ENCODE measurements at regions not wholly inside any gene's neighbourhood (a gene's known extent, or its start where the extent isn't known, plus 50 kb on each side); places are given as distances from the start of the nearest gene placed in this dataset.

DNA sequence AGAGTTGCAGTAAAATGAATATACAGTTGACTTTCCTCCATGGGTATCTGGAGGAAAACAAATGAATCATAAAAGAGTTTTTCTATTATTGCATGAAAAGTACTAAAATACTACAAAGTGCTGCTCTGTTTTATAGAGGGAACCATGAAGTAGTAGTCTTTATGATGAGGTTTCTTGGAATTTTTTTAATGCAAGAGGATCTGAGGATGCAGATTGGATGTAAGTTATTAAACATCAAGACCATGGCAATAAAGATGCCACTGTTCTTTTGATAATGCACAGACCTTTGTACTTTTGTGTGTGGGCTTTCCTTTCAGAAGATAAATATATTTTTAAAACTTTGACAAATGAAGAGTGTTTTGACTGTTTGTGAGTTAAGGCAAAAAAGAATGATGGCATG is 87.5 kb downstream of the DACT1 start:
- H3F3A ChIP-seq (ENCODE audit: insufficient read depth, low read length, poor library complexity, severe bottlenecking) = no peaks in the 10 kb centered on the region
- no peaks in the 10 kb centered on the region for H3K9me3 ChIP-seq (ENCODE audit: low read length)
- H3K79me2 ChIP-seq (replicated peaks; ENCODE audit: insufficient read depth, low read length) = no peaks in the 10 kb centered on the region
- no peak overlapping the region for H3K9ac ChIP-seq (ENCODE audit: low read length)
- no peaks in the 10 kb centered on the region for H4K20me1 ChIP-seq (ENCODE audit: insufficient read depth)
- no peak overlapping the region for H3K4me3 ChIP-seq (ENCODE audit: low read length)
- H3K4me2 ChIP-seq (ENCODE audit: low read length) = no peak overlapping the region
- no peak overlapping the region for H2AFZ ChIP-seq (ENCODE audit: low read depth, low read length)
- TF ChIP-seq MXI1 (conservative IDR thresholded peaks at IDR 0.05; ENCODE audit: poor library complexity, severe bottlenecking) (no peak), EZH2 (IDR thresholded peaks at IDR 0.05; ENCODE audit: borderline replicate concordance, insufficient read depth, low read length, poor library complexity, severe bottlenecking) (no peak), CTCF (IDR thresholded peaks at IDR 0.05; ENCODE audit: poor library complexity, severe bottlenecking) (no peak), RAD21 (conservative IDR thresholded peaks at IDR 0.05) (no peak)
- no peak overlapping the region for H3K27ac ChIP-seq (ENCODE audit: low read length)
- H3K27me3 ChIP-seq (ENCODE audit: insufficient read depth, low read depth, low read length) = no peaks in the 10 kb centered on the region
- no peaks in the 10 kb centered on the region for H3K9me2 ChIP-seq (ENCODE audit: insufficient read depth, low read length)
- H3K36me3 ChIP-seq (ENCODE audit: insufficient read depth, low read length) = no peaks in the 10 kb centered on the region

GRCh38 chr14:58725871-58726270 is 88.1 kb downstream of the DACT1 start:
- TF ChIP-seq SMC3 (conservative IDR thresholded peaks at IDR 0.05; ENCODE audit: poor library complexity) = no peak
- no peak for TF ChIP-seq RAD21 (conservative IDR thresholded peaks at IDR 0.05)
- no peak for TF ChIP-seq EP300 (conservative IDR thresholded peaks at IDR 0.05; ENCODE audit: poor library complexity, severe bottlenecking)
- no peak for TF ChIP-seq MXI1 (conservative IDR thresholded peaks at IDR 0.05; ENCODE audit: poor library complexity, severe bottlenecking)
- TF ChIP-seq TAF1 (IDR thresholded peaks at IDR 0.05; ENCODE audit: low read depth) = no peak
- no peak for TF ChIP-seq REST (IDR thresholded peaks at IDR 0.05; ENCODE audit: borderline replicate concordance)
- no peak for TF ChIP-seq EZH2 (IDR thresholded peaks at IDR 0.05; ENCODE audit: borderline replicate concordance, insufficient read depth, low read length, poor library complexity, severe bottlenecking)
- no peak for TF ChIP-seq POLR2AphosphoS5 (IDR thresholded peaks at IDR 0.05)
- no peak for TF ChIP-seq CTCF (IDR thresholded peaks at IDR 0.05; ENCODE audit: poor library complexity, severe bottlenecking)
- H3K4me2 ChIP-seq (ENCODE audit: low read length) = no peak overlapping the region
- no peaks in the 10 kb centered on the region for H3K36me3 ChIP-seq (ENCODE audit: insufficient read depth, low read length)
- H2AFZ ChIP-seq (ENCODE audit: low read depth, low read length) = no peak overlapping the region
- no peaks in the 10 kb centered on the region for H3F3A ChIP-seq (ENCODE audit: insufficient read depth, low read length, poor library complexity, severe bottlenecking)
- no peak overlapping the region for H3K9ac ChIP-seq (ENCODE audit: low read length)
- no peak overlapping the region for H3K27ac ChIP-seq (ENCODE audit: low read length)
- no peak overlapping the region for H3K4me3 ChIP-seq (ENCODE audit: low read length)
- no peaks in the 10 kb centered on the region for H3K9me2 ChIP-seq (ENCODE audit: insufficient read depth, low read length)
- H4K20me1 ChIP-seq (ENCODE audit: insufficient read depth) = no peaks in the 10 kb centered on the region
- H3K27me3 ChIP-seq (ENCODE audit: insufficient read depth, low read depth, low read length) = no peaks in the 10 kb centered on the region
- H3K9me3 ChIP-seq (ENCODE audit: low read length) = no peaks in the 10 kb centered on the region
- H3K79me2 ChIP-seq (replicated peaks; ENCODE audit: insufficient read depth, low read length) = no peaks in the 10 kb centered on the region
